ENCODE measurements at regions not wholly inside any gene's neighbourhood (a gene's known extent, or its start where the extent isn't known, plus 50 kb on each side); places are given as distances from the start of the nearest gene placed in this dataset.

DNA sequence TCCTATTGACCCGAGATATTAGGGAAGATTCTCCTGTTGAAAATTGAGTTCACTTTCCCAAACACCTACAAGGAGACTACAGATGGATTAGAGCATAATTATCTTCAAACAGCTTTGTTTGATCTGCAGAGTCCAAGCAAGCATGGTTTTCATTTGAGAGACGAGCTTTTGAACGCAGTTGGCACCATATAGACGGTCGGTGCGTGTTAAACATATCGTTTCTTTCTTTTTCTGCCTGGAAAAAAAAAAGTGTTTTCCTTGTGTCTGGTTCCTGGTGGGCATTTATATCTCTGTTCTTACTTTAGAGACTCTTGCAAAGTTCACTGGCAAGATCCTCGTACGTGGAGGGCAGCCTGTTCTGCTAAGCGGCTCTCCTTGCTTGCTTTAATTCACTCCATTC lies 248.9 kb downstream of the TMEM182 start:
- no peak overlapping the region for H3K27ac ChIP-seq
- no peaks in the 10 kb centered on the region for H3K27me3 ChIP-seq (replicated peaks in 1 of 7)
- DNase-seq: no peak
- 89 to 94% (median 90%) methylated on average over 10 of the region's 10 CpGs for WGBS, 5 donors
- no peaks in the 10 kb centered on the region for H3K9me3 ChIP-seq
- H3K36me3 ChIP-seq: no peaks in the 10 kb centered on the region
- no peaks in the 10 kb centered on the region for H3K4me1 ChIP-seq
- no peak overlapping the region for H3K4me3 ChIP-seq
- intact Hi-C loops (cut with DNase I; ENCODE audit: low total_unique reads): no loop called here
- TF ChIP-seq POLR2AphosphoS5 (IDR thresholded peaks at IDR 0.05): no peak
- TF ChIP-seq, protein P1, sequence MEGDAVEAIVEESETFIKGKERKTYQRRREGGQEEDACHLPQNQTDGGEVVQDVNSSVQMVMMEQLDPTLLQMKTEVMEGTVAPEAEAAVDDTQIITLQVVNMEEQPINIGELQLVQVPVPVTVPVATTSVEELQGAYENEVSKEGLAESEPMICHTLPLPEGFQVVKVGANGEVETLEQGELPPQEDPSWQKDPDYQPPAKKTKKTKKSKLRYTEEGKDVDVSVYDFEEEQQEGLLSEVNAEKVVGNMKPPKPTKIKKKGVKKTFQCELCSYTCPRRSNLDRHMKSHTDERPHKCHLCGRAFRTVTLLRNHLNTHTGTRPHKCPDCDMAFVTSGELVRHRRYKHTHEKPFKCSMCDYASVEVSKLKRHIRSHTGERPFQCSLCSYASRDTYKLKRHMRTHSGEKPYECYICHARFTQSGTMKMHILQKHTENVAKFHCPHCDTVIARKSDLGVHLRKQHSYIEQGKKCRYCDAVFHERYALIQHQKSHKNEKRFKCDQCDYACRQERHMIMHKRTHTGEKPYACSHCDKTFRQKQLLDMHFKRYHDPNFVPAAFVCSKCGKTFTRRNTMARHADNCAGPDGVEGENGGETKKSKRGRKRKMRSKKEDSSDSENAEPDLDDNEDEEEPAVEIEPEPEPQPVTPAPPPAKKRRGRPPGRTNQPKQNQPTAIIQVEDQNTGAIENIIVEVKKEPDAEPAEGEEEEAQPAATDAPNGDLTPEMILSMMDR (IDR thresholded peaks at IDR 0.05 in 8 of 11, conservative IDR thresholded peaks at IDR 0.05 in 3 of 11): no peak
- TF ChIP-seq POLR2A (IDR thresholded peaks at IDR 0.05): no peak

GRCh38 chr2:103012590-103012989 lies 250.8 kb downstream of the TMEM182 start:
- H3K4me3 ChIP-seq: no peak overlapping the region
- WGBS, 5 donors: 76 to 90% (median 80%) methylated on average over 3 of the region's 3 CpGs
- H3K9me3 ChIP-seq: no peaks in the 10 kb centered on the region
- H3K27me3 ChIP-seq (replicated peaks in 1 of 7): no peaks in the 10 kb centered on the region
- H3K36me3 ChIP-seq: no peaks in the 10 kb centered on the region
- TF ChIP-seq POLR2AphosphoS5 (IDR thresholded peaks at IDR 0.05) (no peak), POLR2A (IDR thresholded peaks at IDR 0.05) (no peak)
- TF ChIP-seq, protein P1 (IDR thresholded peaks at IDR 0.05 in 8 of 11, conservative IDR thresholded peaks at IDR 0.05 in 3 of 11): no peak
- no peak overlapping the region for H3K27ac ChIP-seq
- no peaks in the 10 kb centered on the region for H3K4me1 ChIP-seq
- no peak for DNase-seq
- intact Hi-C loops (cut with DNase I; ENCODE audit: low total_unique reads): no loop called here

- intact Hi-C loops (cut with DNase I; ENCODE audit: low total_unique reads): no loop called here
- no peaks in the 10 kb centered on the region for H3K27me3 ChIP-seq (replicated peaks in 1 of 7)
- no peaks in the 10 kb centered on the region for H3K9me3 ChIP-seq
- H3K4me1 ChIP-seq: no peaks in the 10 kb centered on the region
- 71 to 86% (median 79%) methylated on average over 1 of the region's 1 CpG for WGBS, 5 donors
- H3K36me3 ChIP-seq: no peaks in the 10 kb centered on the region
- no peak for DNase-seq
- TF ChIP-seq POLR2A (IDR thresholded peaks at IDR 0.05) (no peak), POLR2AphosphoS5 (IDR thresholded peaks at IDR 0.05) (no peak)
- TF ChIP-seq, protein P1 (IDR thresholded peaks at IDR 0.05 in 8 of 11, conservative IDR thresholded peaks at IDR 0.05 in 3 of 11): no peak
- no peak overlapping the region for H3K27ac ChIP-seq
- H3K4me3 ChIP-seq: no peak overlapping the region
Observed at GRCh38 chr2:103025056-103025455, 263.2 kb downstream of the TMEM182 start.

- no peak overlapping the region for H3K27ac ChIP-seq
- intact Hi-C loops (cut with DNase I; ENCODE audit: low total_unique reads): no loop called here
- no peak for DNase-seq
- H3K9me3 ChIP-seq: no peaks in the 10 kb centered on the region
- H3K36me3 ChIP-seq: no peaks in the 10 kb centered on the region
- H3K4me3 ChIP-seq: no peak overlapping the region
- TF ChIP-seq, protein P1 (IDR thresholded peaks at IDR 0.05 in 8 of 11, conservative IDR thresholded peaks at IDR 0.05 in 3 of 11): no peak
- no peak for TF ChIP-seq POLR2AphosphoS5 (IDR thresholded peaks at IDR 0.05)
- no peak for TF ChIP-seq POLR2A (IDR thresholded peaks at IDR 0.05)
- H3K4me1 ChIP-seq: no peaks in the 10 kb centered on the region
- no peaks in the 10 kb centered on the region for H3K27me3 ChIP-seq (replicated peaks in 1 of 7)
- 72 to 84% (median 74%) methylated on average over 2 of the region's 2 CpGs for WGBS, 5 donors
Observed at GRCh38 chr2:103028181-103028580, 266.4 kb downstream of the TMEM182 start.
